DND-41 (cell line): ENCODE measurements at regions not wholly inside any gene's neighbourhood (a gene's known extent, or its start where the extent isn't known, plus 50 kb on each side); places are given as distances from the start of the nearest gene placed in this dataset.

Experiments used
- ATAC-seq: fragments of 200-7000 bp; cut with Tn5 transposase; 3 replicates; pipeline ENCODE4 v1.9.1; 2021; ENCODE audit warnings: low read depth; ENCODE audit not compliant: insufficient read depth
- DNase-seq: peaks from one replicate; pipeline ENCODE4 v3.0.0-alpha.2; 2020
- H2AFZ ChIP-seq: 2 replicates; pipeline ENCODE4 v1.6.0; 2012; ENCODE audit warnings: low read depth, low read length
- H3K27ac ChIP-seq: 2 replicates; pipeline ENCODE4 v1.5.1; 2012; ENCODE audit warnings: low read length, inconsistent platforms
- H3K27me3 ChIP-seq: fragments of 200-600 bp; sonication (generic); 2 replicates; pipeline ENCODE4 v1.6.0; 2012; ENCODE audit warnings: low read length, mild to moderate bottlenecking, inconsistent platforms; ENCODE audit not compliant: insufficient read depth, poor library complexity
- H3K36me3 ChIP-seq: 2 replicates; pipeline ENCODE4 v1.5.1; 2012; ENCODE audit warnings: low read length, inconsistent platforms; ENCODE audit not compliant: insufficient read depth
- H3K4me1 ChIP-seq: 2 replicates; pipeline ENCODE4 v1.5.1; 2012; ENCODE audit warnings: mild to moderate bottlenecking, low read length; ENCODE audit not compliant: insufficient read depth
- H3K4me2 ChIP-seq: 2 replicates; pipeline ENCODE4 v1.6.0; 2012; ENCODE audit warnings: mild to moderate bottlenecking, moderate library complexity, low read length, inconsistent platforms; ENCODE audit not compliant: insufficient read depth
- H3K4me3 ChIP-seq, 2 experiments: fragments of 200-600 bp in 1 of 2; shearing (Covaris generic) in 1 of 2; 2 replicates each; pipeline ENCODE4 v1.5.1; 2012 to 2016; ENCODE audit warnings: inconsistent platforms in 2 of 2, low read length in 2 of 2, mild to moderate bottlenecking in 2 of 2, low read depth in 1 of 2, moderate library complexity in 1 of 2
- H3K79me2 ChIP-seq: 2 replicates; pipeline ENCODE4 v1.6.0; 2012; ENCODE audit warnings: low read length, inconsistent platforms; ENCODE audit not compliant: insufficient read depth
- H3K9ac ChIP-seq: 2 replicates; pipeline ENCODE4 v1.6.0; 2012; ENCODE audit warnings: low read depth, mild to moderate bottlenecking, inconsistent platforms, low read length, moderate library complexity
- H3K9me3 ChIP-seq: 2 replicates; pipeline ENCODE4 v1.5.1; 2012; ENCODE audit warnings: low read length, moderate library complexity, mild to moderate bottlenecking, inconsistent platforms; ENCODE audit not compliant: insufficient read depth, severe bottlenecking
- H4K20me1 ChIP-seq: 2 replicates; pipeline ENCODE4 v1.6.0; 2012; ENCODE audit warnings: low read length; ENCODE audit not compliant: insufficient read depth
- EZH2 ChIP-seq: IDR thresholded peaks from 3 replicates; pipeline ENCODE4 v1.6.1; 2012; ENCODE audit warnings: borderline replicate concordance, low read depth, mild to moderate bottlenecking, moderate library complexity, low read length, inconsistent platforms; ENCODE audit not compliant: severe bottlenecking
- TF ChIP-seq, protein P1 (sequence below): IDR thresholded peaks from 2 replicates; pipeline ENCODE4 v1.5.1; 2012; ENCODE audit warnings: borderline replicate concordance, low read length, moderate library complexity, mild to moderate bottlenecking; ENCODE audit not compliant: poor library complexity, severe bottlenecking; ENCODE audit errors: extremely low read depth

DNA sequence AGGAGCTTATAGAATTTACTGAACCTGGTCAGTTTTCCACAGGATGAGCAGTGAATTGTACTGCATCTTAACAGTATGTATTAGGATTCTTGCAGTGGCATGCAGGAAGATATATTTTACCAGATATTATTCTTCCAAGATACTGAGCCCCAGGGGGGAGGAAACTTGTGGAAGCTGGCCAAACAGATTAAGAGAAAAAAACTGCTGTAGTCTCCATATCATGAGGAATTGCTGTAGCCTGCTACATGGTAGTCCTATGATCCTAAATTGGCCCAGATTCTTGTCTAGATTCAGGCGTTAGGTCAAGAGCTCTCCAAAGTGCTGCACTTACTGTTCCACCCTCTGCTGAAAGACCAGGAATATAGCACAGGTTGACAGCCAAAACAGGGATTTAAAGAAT is 275.5 kb upstream of the TAS2R1 start:
- H3K79me2 ChIP-seq, result no peaks in the 10 kb centered on the region
- H4K20me1 ChIP-seq, result no peaks in the 10 kb centered on the region
- no peak overlapping the region for H2AFZ ChIP-seq
- no peak for DNase-seq
- H3K27ac ChIP-seq, result no peak overlapping the region
- H3K36me3 ChIP-seq, result no peaks in the 10 kb centered on the region
- no peak overlapping the region for H3K9ac ChIP-seq
- no peaks in the 10 kb centered on the region for H3K9me3 ChIP-seq
- TF ChIP-seq, protein P1, sequence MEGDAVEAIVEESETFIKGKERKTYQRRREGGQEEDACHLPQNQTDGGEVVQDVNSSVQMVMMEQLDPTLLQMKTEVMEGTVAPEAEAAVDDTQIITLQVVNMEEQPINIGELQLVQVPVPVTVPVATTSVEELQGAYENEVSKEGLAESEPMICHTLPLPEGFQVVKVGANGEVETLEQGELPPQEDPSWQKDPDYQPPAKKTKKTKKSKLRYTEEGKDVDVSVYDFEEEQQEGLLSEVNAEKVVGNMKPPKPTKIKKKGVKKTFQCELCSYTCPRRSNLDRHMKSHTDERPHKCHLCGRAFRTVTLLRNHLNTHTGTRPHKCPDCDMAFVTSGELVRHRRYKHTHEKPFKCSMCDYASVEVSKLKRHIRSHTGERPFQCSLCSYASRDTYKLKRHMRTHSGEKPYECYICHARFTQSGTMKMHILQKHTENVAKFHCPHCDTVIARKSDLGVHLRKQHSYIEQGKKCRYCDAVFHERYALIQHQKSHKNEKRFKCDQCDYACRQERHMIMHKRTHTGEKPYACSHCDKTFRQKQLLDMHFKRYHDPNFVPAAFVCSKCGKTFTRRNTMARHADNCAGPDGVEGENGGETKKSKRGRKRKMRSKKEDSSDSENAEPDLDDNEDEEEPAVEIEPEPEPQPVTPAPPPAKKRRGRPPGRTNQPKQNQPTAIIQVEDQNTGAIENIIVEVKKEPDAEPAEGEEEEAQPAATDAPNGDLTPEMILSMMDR, result no peak
- TF ChIP-seq EZH2, result no peak
- no peaks in the 10 kb centered on the region for H3K4me1 ChIP-seq
- no peak for ATAC-seq
- no peak overlapping the region for H3K4me2 ChIP-seq
- no peak overlapping the region for H3K4me3 ChIP-seq
- H3K27me3 ChIP-seq, result no peaks in the 10 kb centered on the region

DNA sequence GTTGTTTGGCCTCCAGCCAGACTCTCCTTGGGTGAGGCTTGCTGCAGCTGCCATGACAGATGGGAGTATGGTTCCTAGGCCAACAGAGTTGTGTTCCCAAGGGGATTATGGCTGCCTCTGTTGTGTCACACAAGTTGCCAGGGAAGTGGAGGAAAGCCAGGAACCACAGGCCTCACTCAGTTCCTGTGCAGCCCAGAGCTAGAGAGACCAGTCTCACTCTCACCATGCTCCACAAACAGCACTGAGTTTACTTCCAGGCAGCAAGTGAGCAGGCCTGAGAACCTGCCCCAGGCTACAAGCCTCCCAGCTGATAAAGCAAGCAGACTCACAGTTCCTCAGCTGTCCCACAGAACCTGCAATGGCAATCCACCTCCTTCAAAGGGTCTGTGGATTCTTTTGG is 273.6 kb upstream of the TAS2R1 start:
- DNase-seq (no peak), ATAC-seq (no peak)
- no peak overlapping the region for H2AFZ ChIP-seq
- no peak overlapping the region for H3K4me3 ChIP-seq
- H3K4me1 ChIP-seq, result no peaks in the 10 kb centered on the region
- no peak overlapping the region for H3K27ac ChIP-seq
- H3K36me3 ChIP-seq, result no peaks in the 10 kb centered on the region
- H3K27me3 ChIP-seq, result no peaks in the 10 kb centered on the region
- no peaks in the 10 kb centered on the region for H4K20me1 ChIP-seq
- TF ChIP-seq EZH2, result no peak
- TF ChIP-seq, protein P1, result no peak
- no peaks in the 10 kb centered on the region for H3K9me3 ChIP-seq
- no peaks in the 10 kb centered on the region for H3K79me2 ChIP-seq
- H3K4me2 ChIP-seq, result no peak overlapping the region
- H3K9ac ChIP-seq, result no peak overlapping the region

DNA sequence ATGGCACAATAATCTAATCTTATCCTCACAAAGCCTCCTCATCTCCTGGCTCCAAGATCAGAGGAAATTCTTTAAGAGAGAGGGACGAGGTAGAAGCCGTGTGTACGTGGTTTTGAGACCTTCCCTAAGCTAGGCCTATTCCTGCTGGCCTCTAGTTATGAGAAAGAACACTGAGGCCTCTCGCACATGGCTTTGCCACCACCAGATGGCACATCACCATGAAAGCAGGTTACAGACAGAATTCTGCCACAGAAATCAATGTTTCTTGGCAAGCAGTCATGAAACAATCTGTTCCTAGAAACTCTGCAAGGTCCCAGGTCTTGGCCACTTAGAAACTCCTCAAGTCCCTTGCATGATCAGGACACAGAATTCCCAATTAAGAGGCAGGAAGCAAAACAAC is 268.2 kb upstream of the TAS2R1 start:
- no peaks in the 10 kb centered on the region for H3K27me3 ChIP-seq
- no peak overlapping the region for H3K4me3 ChIP-seq
- TF ChIP-seq, protein P1, result peak; percentile 52
- no peak for TF ChIP-seq EZH2
- no peak overlapping the region for H2AFZ ChIP-seq
- no peaks in the 10 kb centered on the region for H3K4me1 ChIP-seq
- no peaks in the 10 kb centered on the region for H3K36me3 ChIP-seq
- peak; percentile 9 for DNase-seq
- H3K27ac ChIP-seq, result no peak overlapping the region
- no peaks in the 10 kb centered on the region for H3K9me3 ChIP-seq
- H3K9ac ChIP-seq, result no peak overlapping the region
- H4K20me1 ChIP-seq, result no peaks in the 10 kb centered on the region
- H3K4me2 ChIP-seq, result no peak overlapping the region
- ATAC-seq, result 0 out of 3 replicates have a peak, but pooled peaks have one; percentile 31
- no peaks in the 10 kb centered on the region for H3K79me2 ChIP-seq

DNA sequence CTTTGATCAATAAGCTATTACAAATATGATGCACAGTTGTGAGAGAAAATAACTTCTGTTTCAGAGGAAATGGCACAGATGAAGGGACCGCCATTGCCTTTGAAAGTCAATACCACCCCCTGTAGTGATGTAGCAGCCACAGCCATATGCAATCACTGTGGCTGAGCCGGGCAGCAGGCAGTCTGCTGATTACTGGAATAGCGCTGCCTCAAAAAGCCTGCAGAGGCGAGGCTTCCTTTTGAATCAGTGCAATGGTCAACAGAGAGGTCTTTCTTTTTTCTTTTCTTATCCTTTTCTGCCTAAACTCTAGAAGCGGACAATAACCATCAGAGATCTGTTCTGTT is 265.1 kb upstream of the TAS2R1 start:
- Histone ChIP-seq H3K9ac (no peak overlapping the region), H3K27ac (no peak overlapping the region), H3K79me2 (no peaks in the 10 kb centered on the region), H4K20me1 (no peaks in the 10 kb centered on the region), H3K4me1 (no peaks in the 10 kb centered on the region), H3K27me3 (no peaks in the 10 kb centered on the region), H3K4me2 (no peak overlapping the region), H2AFZ (no peak overlapping the region), H3K9me3 (no peaks in the 10 kb centered on the region), H3K36me3 (no peaks in the 10 kb centered on the region), H3K4me3 (no peak overlapping the region)
- no peak for ATAC-seq
- no peak for DNase-seq
- TF ChIP-seq, protein P1, result no peak
- no peak for TF ChIP-seq EZH2
